ENCODE measurements at regions not wholly inside any gene's neighbourhood (a gene's known extent, or its start where the extent isn't known, plus 50 kb on each side); places are given as distances from the start of the nearest gene placed in this dataset.

GRCh38 chr1:103198076-103198475, 89.8 kb upstream of the COL11A1 start:
- no TSS peak for BruUV-seq (replicated peaks)
- CTCF ChIA-PET, result no interaction called here

GRCh38 chr1:103197216-103197615, 88.9 kb upstream of the COL11A1 start:
- no peaks in the 10 kb centered on the region for H3K4me1 Mint-ChIP-seq (ENCODE audit: low read depth, unreplicated experiment)
- intact Hi-C loops (cut with micrococcal nuclease; ENCODE audit: unreplicated experiment), result no loop called here
- H3K36me3 Mint-ChIP-seq (ENCODE audit: insufficient read depth, unreplicated experiment), result no peaks in the 10 kb centered on the region
- BruUV-seq (replicated peaks), result no TSS peak
- CTCF ChIA-PET, result no interaction called here
- H3K27me3 Mint-ChIP-seq (ENCODE audit: unreplicated experiment), result no peaks in the 10 kb centered on the region
- H3K9me3 Mint-ChIP-seq (ENCODE audit: low read depth, unreplicated experiment), result peaks cover 2% of the 10 kb centered on the region
- H3K27ac Mint-ChIP-seq (ENCODE audit: unreplicated experiment), result no peak overlapping the region
- no peak overlapping the region for H3K4me3 Mint-ChIP-seq (ENCODE audit: low read depth, unreplicated experiment)
- TF ChIP-seq CTCF (IDR thresholded peaks at IDR 0.05; ENCODE audit: unreplicated experiment), result no peak
- DNase-seq, result no peak

More at GRCh38 chr1:103198076-103198475, 89.8 kb upstream of the COL11A1 start:
- Mint-ChIP-seq H3K4me1 (ENCODE audit: low read depth, unreplicated experiment) (no peaks in the 10 kb centered on the region), H3K27ac (ENCODE audit: unreplicated experiment) (no peak overlapping the region), H3K36me3 (ENCODE audit: insufficient read depth, unreplicated experiment) (no peaks in the 10 kb centered on the region), H3K9me3 (ENCODE audit: low read depth, unreplicated experiment) (peaks cover 2% of the 10 kb centered on the region), H3K4me3 (ENCODE audit: low read depth, unreplicated experiment) (no peak overlapping the region), H3K27me3 (ENCODE audit: unreplicated experiment) (no peaks in the 10 kb centered on the region)
- TF ChIP-seq CTCF (IDR thresholded peaks at IDR 0.05; ENCODE audit: unreplicated experiment), result no peak
- DNase-seq, result no peak
- intact Hi-C loops (cut with micrococcal nuclease; ENCODE audit: unreplicated experiment), result no loop called here

- Mint-ChIP-seq H3K9me3 (ENCODE audit: low read depth, unreplicated experiment) (peaks cover 2% of the 10 kb centered on the region), H3K36me3 (ENCODE audit: insufficient read depth, unreplicated experiment) (no peaks in the 10 kb centered on the region), H3K4me1 (ENCODE audit: low read depth, unreplicated experiment) (no peaks in the 10 kb centered on the region), H3K27ac (ENCODE audit: unreplicated experiment) (no peak overlapping the region), H3K27me3 (ENCODE audit: unreplicated experiment) (no peaks in the 10 kb centered on the region), H3K4me3 (ENCODE audit: low read depth, unreplicated experiment) (no peak overlapping the region)
- DNase-seq, result no peak
- intact Hi-C loops (cut with micrococcal nuclease; ENCODE audit: unreplicated experiment), result no loop called here
- no TSS peak for BruUV-seq (replicated peaks)
- CTCF ChIA-PET, result no interaction called here
- no peak for TF ChIP-seq CTCF (IDR thresholded peaks at IDR 0.05; ENCODE audit: unreplicated experiment)
Observed at GRCh38 chr1:103194984-103195383, 86.7 kb upstream of the COL11A1 start.

GRCh38 chr1:103194060-103194459, 85.7 kb upstream of the COL11A1 start:
- intact Hi-C loops (cut with micrococcal nuclease; ENCODE audit: unreplicated experiment), result no loop called here
- H3K27me3 Mint-ChIP-seq (ENCODE audit: unreplicated experiment), result no peaks in the 10 kb centered on the region
- peaks cover 2% of the 10 kb centered on the region for H3K9me3 Mint-ChIP-seq (ENCODE audit: low read depth, unreplicated experiment)
- no peak overlapping the region for H3K27ac Mint-ChIP-seq (ENCODE audit: unreplicated experiment)
- BruUV-seq (replicated peaks), result no TSS peak
- H3K36me3 Mint-ChIP-seq (ENCODE audit: insufficient read depth, unreplicated experiment), result no peaks in the 10 kb centered on the region
- no peak for TF ChIP-seq CTCF (IDR thresholded peaks at IDR 0.05; ENCODE audit: unreplicated experiment)
- DNase-seq, result no peak
- no peaks in the 10 kb centered on the region for H3K4me1 Mint-ChIP-seq (ENCODE audit: low read depth, unreplicated experiment)
- CTCF ChIA-PET, result no interaction called here
- no peak overlapping the region for H3K4me3 Mint-ChIP-seq (ENCODE audit: low read depth, unreplicated experiment)

GRCh38 chr1:103191327-103191726, 83.0 kb upstream of the COL11A1 start:
- DNase-seq, result no peak
- intact Hi-C loops (cut with micrococcal nuclease; ENCODE audit: unreplicated experiment), result no loop called here
- H3K4me3 Mint-ChIP-seq (ENCODE audit: low read depth, unreplicated experiment), result no peak overlapping the region
- no peaks in the 10 kb centered on the region for H3K27me3 Mint-ChIP-seq (ENCODE audit: unreplicated experiment)
- no peaks in the 10 kb centered on the region for H3K4me1 Mint-ChIP-seq (ENCODE audit: low read depth, unreplicated experiment)
- CTCF ChIA-PET, result no interaction called here
- TF ChIP-seq CTCF (IDR thresholded peaks at IDR 0.05; ENCODE audit: unreplicated experiment), result no peak
- no peaks in the 10 kb centered on the region for H3K36me3 Mint-ChIP-seq (ENCODE audit: insufficient read depth, unreplicated experiment)
- peaks cover 2% of the 10 kb centered on the region for H3K9me3 Mint-ChIP-seq (ENCODE audit: low read depth, unreplicated experiment)
- H3K27ac Mint-ChIP-seq (ENCODE audit: unreplicated experiment), result no peak overlapping the region
- no TSS peak for BruUV-seq (replicated peaks)
